ENCODE measurements at regions not wholly inside any gene's neighbourhood (a gene's known extent, or its start where the extent isn't known, plus 50 kb on each side); places are given as distances from the start of the nearest gene placed in this dataset.

- ChIA-PET POLR2A (no interaction called here), CTCF (interaction anchor here (1.5 kb wide), 1 partner anchor 14 kb away, joined by 3 read pairs; no protein-coding TSS in a partner anchor)
- DNase-seq (ENCODE audit: low read depth): no peak
- Histone ChIP-seq H3K36me3 (ENCODE audit: control insufficient read depth, insufficient read depth, low read length) (no peaks in the 10 kb centered on the region), H3K27me3 (ENCODE audit: control insufficient read depth, insufficient read depth, low read length) (no peaks in the 10 kb centered on the region), H3K4me3 (ENCODE audit: low read depth, low read length) (no peak overlapping the region)
- no peak for TF ChIP-seq CTCF (IDR thresholded peaks at IDR 0.05; ENCODE audit: insufficient read depth, low read depth, low read length)
These were observed 279.5 kb downstream of the DUSP10 start for GRCh38 chr1:221462345-221462744.

- no peaks in the 10 kb centered on the region for H3K27me3 ChIP-seq (ENCODE audit: control insufficient read depth, insufficient read depth, low read length)
- no peak for TF ChIP-seq CTCF (IDR thresholded peaks at IDR 0.05; ENCODE audit: insufficient read depth, low read depth, low read length)
- DNase-seq (ENCODE audit: low read depth): no peak
- H3K36me3 ChIP-seq (ENCODE audit: control insufficient read depth, insufficient read depth, low read length): no peaks in the 10 kb centered on the region
- ChIA-PET POLR2A (no interaction called here), CTCF (interaction anchor here (2.9 kb wide), 1 partner anchor 10 kb away, joined by 11 read pairs; no protein-coding TSS in a partner anchor)
- H3K4me3 ChIP-seq (ENCODE audit: low read depth, low read length): no peak overlapping the region
These were observed 273.3 kb downstream of the DUSP10 start for GRCh38 chr1:221468546-221468945.

GRCh38 chr1:221469476-221469875, 272.4 kb downstream of the DUSP10 start:
- ChIA-PET CTCF (no interaction called here), POLR2A (no interaction called here)
- H3K4me3 ChIP-seq (ENCODE audit: low read depth, low read length): no peak overlapping the region
- no peaks in the 10 kb centered on the region for H3K36me3 ChIP-seq (ENCODE audit: control insufficient read depth, insufficient read depth, low read length)
- H3K27me3 ChIP-seq (ENCODE audit: control insufficient read depth, insufficient read depth, low read length): no peaks in the 10 kb centered on the region
- no peak for TF ChIP-seq CTCF (IDR thresholded peaks at IDR 0.05; ENCODE audit: insufficient read depth, low read depth, low read length)
- no peak for DNase-seq (ENCODE audit: low read depth)

GRCh38 chr1:221470000-221470698, 271.7 kb downstream of the DUSP10 start:
- POLR2A ChIA-PET: no interaction called here

GRCh38 chr1:221473411-221473810, 268.5 kb downstream of the DUSP10 start:
- CTCF ChIA-PET: no interaction called here
- no peaks in the 10 kb centered on the region for H3K27me3 ChIP-seq (ENCODE audit: control insufficient read depth, insufficient read depth, low read length)
- TF ChIP-seq CTCF (IDR thresholded peaks at IDR 0.05; ENCODE audit: insufficient read depth, low read depth, low read length): no peak

More at GRCh38 chr1:221470000-221470698, 271.7 kb downstream of the DUSP10 start:
- CTCF ChIA-PET: interaction anchor here (1.0 kb wide), 1 partner anchor 12 kb away, joined by 3 read pairs; no protein-coding TSS in a partner anchor
- Histone ChIP-seq H3K27me3 (ENCODE audit: control insufficient read depth, insufficient read depth, low read length) (no peaks in the 10 kb centered on the region), H3K4me3 (ENCODE audit: low read depth, low read length) (no peak overlapping the region), H3K36me3 (ENCODE audit: control insufficient read depth, insufficient read depth, low read length) (no peaks in the 10 kb centered on the region)
- no peak for DNase-seq (ENCODE audit: low read depth)
- no peak for TF ChIP-seq CTCF (IDR thresholded peaks at IDR 0.05; ENCODE audit: insufficient read depth, low read depth, low read length)

More at GRCh38 chr1:221473411-221473810, 268.5 kb downstream of the DUSP10 start:
- DNase-seq (ENCODE audit: low read depth): no peak
- Histone ChIP-seq H3K4me3 (ENCODE audit: low read depth, low read length) (no peak overlapping the region), H3K36me3 (ENCODE audit: control insufficient read depth, insufficient read depth, low read length) (no peaks in the 10 kb centered on the region)
- POLR2A ChIA-PET: no interaction called here

All from BJ (cell line).